IMR-90 (cell line): ENCODE measurements at regions not wholly inside any gene's neighbourhood (a gene's known extent, or its start where the extent isn't known, plus 50 kb on each side); places are given as distances from the start of the nearest gene placed in this dataset.

Experiments used
- ATAC-seq: fragments of 200-7000 bp; cut with Tn5 transposase; 2 replicates; pipeline ENCODE4 v1.9.1; 2020; ENCODE audit warnings: low read depth, mild to moderate bottlenecking, moderate library complexity
- BruUV-seq: library from RNA; stranded (reverse); fragments of 400-500 nt; replicated peaks from 2 replicates; lab custom pipeline; 2021; lab: Mats Ljungman, UMichigan
- CTCF ChIA-PET: fragments of 300-600 bp; formaldehyde crosslinking; extraction: SDS; loops from one replicate; lab custom pipeline; 2021; ENCODE audit warnings: antibody characterized with exemption; lab: Yijun Ruan, JAX
- POLR2A ChIA-PET: fragments of 300-600 bp; sonication (Branson Sonifier 250); formaldehyde crosslinking; loops from one replicate; lab custom pipeline; 2022; ENCODE audit warnings: antibody characterized with exemption; ENCODE audit not compliant: unreplicated experiment; lab: Charles Lee
- DNase-seq: peaks from one replicate; pipeline ENCODE4 v3.0.0; 2013
- H2AFZ ChIP-seq: replicated peaks from 2 replicates; pipeline ENCODE3; 2013; ENCODE audit warnings: low read length, mild to moderate bottlenecking; ENCODE audit not compliant: poor library complexity
- H2AK5ac ChIP-seq: 2 replicates; pipeline ENCODE4 v1.6.1; 2013; ENCODE audit warnings: low read depth, low read length, inconsistent platforms
- H2AK9ac ChIP-seq: replicated peaks from 2 replicates; pipeline ENCODE3; 2013; ENCODE audit warnings: mild to moderate bottlenecking, low read depth, low read length, moderate library complexity; ENCODE audit not compliant: poor library complexity
- H2BK120ac ChIP-seq: 2 replicates; pipeline ENCODE4 v1.6.1; 2013; ENCODE audit warnings: low read depth, low read length, inconsistent platforms
- H2BK15ac ChIP-seq: 3 replicates; pipeline ENCODE4 v1.6.1; 2013; ENCODE audit warnings: low read depth, low read length, inconsistent platforms
- H2BK20ac ChIP-seq: 2 replicates; pipeline ENCODE4 v1.6.1; 2013; ENCODE audit warnings: low read depth, mild to moderate bottlenecking, inconsistent platforms, low read length, moderate library complexity
- H2BK5ac ChIP-seq: 2 replicates; pipeline ENCODE4 v1.6.1; 2013; ENCODE audit warnings: mild to moderate bottlenecking, low read depth, low read length, inconsistent platforms; ENCODE audit not compliant: poor library complexity, severe bottlenecking
- H3K14ac ChIP-seq: replicated peaks from 2 replicates; pipeline ENCODE4 v1.6.1; 2013; ENCODE audit warnings: low read depth, low read length, inconsistent platforms
- H3K18ac ChIP-seq: 2 replicates; pipeline ENCODE4 v1.6.1; 2013; ENCODE audit warnings: low read depth, low read length, control low read depth
- H3K23ac ChIP-seq: 2 replicates; pipeline ENCODE4 v1.6.1; 2013; ENCODE audit warnings: low read depth, low read length, inconsistent platforms
- H3K27ac ChIP-seq: 2 replicates; pipeline ENCODE4 v1.5.1; 2013; ENCODE audit warnings: mild to moderate bottlenecking, control low read depth, low read length; ENCODE audit not compliant: insufficient read depth
- H3K27me3 ChIP-seq: 2 replicates; pipeline ENCODE4 v1.6.1; 2013; ENCODE audit warnings: low read length; ENCODE audit not compliant: control insufficient read depth, insufficient read depth
- H3K36me3 ChIP-seq: 2 replicates; pipeline ENCODE4 v1.6.1; 2013; ENCODE audit warnings: low read length, mixed read lengths; ENCODE audit not compliant: control insufficient read depth, insufficient read depth
- H3K4ac ChIP-seq: 2 replicates; pipeline ENCODE4 v1.6.1; 2013; ENCODE audit warnings: low read depth, low read length, inconsistent platforms
- H3K4me1 ChIP-seq: 2 replicates; pipeline ENCODE4 v1.6.1; 2013; ENCODE audit warnings: low read length, mixed read lengths; ENCODE audit not compliant: control insufficient read depth, insufficient read depth
- H3K4me2 ChIP-seq: 2 replicates; pipeline ENCODE4 v1.6.1; 2013; ENCODE audit warnings: low read depth, mild to moderate bottlenecking, control low read depth, low read length, moderate library complexity
- H3K4me3 ChIP-seq: 2 replicates; pipeline ENCODE4 v1.5.1; 2013; ENCODE audit warnings: low read depth, mild to moderate bottlenecking, control low read depth, low read length, moderate library complexity; ENCODE audit not compliant: insufficient read depth
- H3K56ac ChIP-seq: 2 replicates; pipeline ENCODE4 v1.6.1; 2013; ENCODE audit warnings: low read length, inconsistent platforms; ENCODE audit not compliant: insufficient read depth; ENCODE audit errors: extremely low read depth
- H3K79me1 ChIP-seq, 2 experiments: 2 replicates each; pipeline ENCODE4 v1.6.1; 2013; ENCODE audit warnings: low read length in 2 of 2, inconsistent platforms in 1 of 2, low read depth in 1 of 2
- H3K9ac ChIP-seq: 2 replicates; pipeline ENCODE4 v1.6.1; 2013; ENCODE audit warnings: low read depth, low read length, control low read depth
- H3K9me1 ChIP-seq: 2 replicates; pipeline ENCODE4 v1.6.1; 2013; ENCODE audit warnings: low read length, inconsistent platforms; ENCODE audit not compliant: insufficient read depth
- H3K9me3 ChIP-seq: 2 replicates; pipeline ENCODE4 v1.6.1; 2013; ENCODE audit warnings: low read length; ENCODE audit not compliant: control insufficient read depth, insufficient read depth
- H4K20me1 ChIP-seq: 2 replicates; pipeline ENCODE4 v1.6.1; 2013; ENCODE audit warnings: low read length, inconsistent platforms; ENCODE audit not compliant: insufficient read depth
- H4K5ac ChIP-seq: 2 replicates; pipeline ENCODE4 v1.6.1; 2013; ENCODE audit warnings: mild to moderate bottlenecking, low read depth, low read length, control low read depth
- H4K8ac ChIP-seq, 2 experiments: 2 replicates each; pipeline ENCODE4 v1.6.1; 2013; ENCODE audit warnings: low read depth in 2 of 2, low read length in 2 of 2, control low read depth in 1 of 2, inconsistent platforms in 1 of 2
- H4K91ac ChIP-seq: 2 replicates; pipeline ENCODE4 v1.6.1; 2013; ENCODE audit warnings: low read depth, low read length, inconsistent platforms; ENCODE audit not compliant: insufficient read depth
- CTCF ChIP-seq: conservative IDR thresholded peaks from 2 replicates; pipeline ENCODE4 v1.5.1; 2012; ENCODE audit warnings: mild to moderate bottlenecking, low read depth, low read length, improper control_type of control experiment
- RCOR1 ChIP-seq: IDR thresholded peaks from 2 replicates; pipeline ENCODE4 v1.6.1; 2012; ENCODE audit warnings: mild to moderate bottlenecking, low read length, improper control_type of control experiment; ENCODE audit not compliant: insufficient replicate concordance
- SMC3 ChIP-seq: fragments of 150-350 bp; IDR thresholded peaks from 2 replicates; pipeline ENCODE4 v1.6.1; 2016; ENCODE audit warnings: low read depth, mild to moderate bottlenecking, antibody characterized with exemption, low read length, moderate library complexity
- WGBS, 2 experiments: methylation state at CpG; one replicate each; pipeline versions ENCODE4 v1.1.5 to v1.1.7; 2013; ENCODE audit warnings: missing lambda C conversion rate in 2 of 2; ENCODE audit not compliant: insufficient read length in 1 of 2; ENCODE audit errors: extremely low coverage in 2 of 2; 5-methylcytosine and 5-hydroxymethylcytosine counted together
- dilution Hi-C: fragments of 300-500 bp; cut with HindIII; formaldehyde crosslinking; loops from one replicate; pipeline ENCODE4 v1.14.3; 2018; ENCODE audit warnings: low sequenced_read_pairs; ENCODE audit not compliant: unreplicated experiment
- in situ Hi-C: fragments of 300-500 bp; cut with MboI; formaldehyde crosslinking; loops from 3 replicates; pipeline ENCODE4 v1.14.3; 2019; ENCODE audit warnings: low sequenced_read_pairs, inconsistent platforms, mixed read lengths
- intact Hi-C: fragments of 100-400 bp; cut with micrococcal nuclease; formaldehyde crosslinking; loops from 2 replicates; pipeline ENCODE4 v1.10.0; 2022
- TF ChIP-seq, protein P1 (sequence below): fragments of 150-350 bp; IDR thresholded peaks from 2 replicates; pipeline ENCODE4 v1.6.1; 2016; ENCODE audit warnings: low read depth, mild to moderate bottlenecking, low read length, moderate library complexity, borderline replicate concordance

DNA sequence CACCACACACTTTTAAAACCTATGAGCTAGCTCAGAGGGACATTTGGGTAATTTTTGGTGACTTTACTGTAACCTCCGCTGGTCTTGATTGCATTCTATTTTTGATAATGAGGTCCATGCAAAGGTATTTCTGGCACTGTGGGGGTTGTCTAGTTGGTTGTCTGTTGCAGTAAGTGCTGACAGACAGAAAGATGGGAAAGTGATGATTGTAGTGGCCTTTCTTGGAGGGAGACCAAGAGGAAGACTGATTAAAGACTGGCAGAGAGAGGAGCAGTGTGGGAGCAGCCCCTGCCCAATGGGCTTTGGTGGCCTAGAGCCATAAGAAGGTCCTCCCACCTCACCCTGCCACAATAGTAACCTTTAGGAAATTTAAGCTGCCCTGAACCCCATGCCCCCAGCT lies 173.4 kb upstream of the CTBP2 start:
- Histone ChIP-seq H3K9me3 (no peaks in the 10 kb centered on the region), H4K8ac (no peak overlapping the region), H3K4me1 (no peaks in the 10 kb centered on the region), H2BK120ac (no peak overlapping the region), H4K91ac (no peak overlapping the region), H3K14ac (no peak overlapping the region), H3K9me1 (no peaks in the 10 kb centered on the region), H3K27ac (no peak overlapping the region), H3K79me1 (no peaks in the 10 kb centered on the region), H3K56ac (no peak overlapping the region), H3K18ac (no peak overlapping the region), H4K20me1 (no peaks in the 10 kb centered on the region), H2AK5ac (no peak overlapping the region), H3K27me3 (0 out of 2 replicates have a peak, but pooled peaks cover 1% of the 10 kb centered on the region), H3K9ac (no peak overlapping the region), H3K23ac (no peak overlapping the region), H2BK5ac (no peak overlapping the region), H3K4me2 (no peak overlapping the region), H4K5ac (no peak overlapping the region), H2AFZ (no peak overlapping the region), H2BK15ac (no peak overlapping the region), H3K36me3 (no peaks in the 10 kb centered on the region), H3K4me3 (no peak overlapping the region), H3K4ac (no peak overlapping the region), H2AK9ac (no peak overlapping the region), H2BK20ac (no peak overlapping the region)
- dilution Hi-C loops (no loop called here), in situ Hi-C loops (no loop called here), intact Hi-C loops (no loop called here)
- WGBS, 2 experiments: no CpG with 5 or more reads among the region's 1 CpG
- no peak for TF ChIP-seq CTCF
- TF ChIP-seq, protein P1, sequence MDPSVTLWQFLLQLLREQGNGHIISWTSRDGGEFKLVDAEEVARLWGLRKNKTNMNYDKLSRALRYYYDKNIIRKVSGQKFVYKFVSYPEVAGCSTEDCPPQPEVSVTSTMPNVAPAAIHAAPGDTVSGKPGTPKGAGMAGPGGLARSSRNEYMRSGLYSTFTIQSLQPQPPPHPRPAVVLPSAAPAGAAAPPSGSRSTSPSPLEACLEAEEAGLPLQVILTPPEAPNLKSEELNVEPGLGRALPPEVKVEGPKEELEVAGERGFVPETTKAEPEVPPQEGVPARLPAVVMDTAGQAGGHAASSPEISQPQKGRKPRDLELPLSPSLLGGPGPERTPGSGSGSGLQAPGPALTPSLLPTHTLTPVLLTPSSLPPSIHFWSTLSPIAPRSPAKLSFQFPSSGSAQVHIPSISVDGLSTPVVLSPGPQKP: no peak
- no peak for TF ChIP-seq RCOR1
- TF ChIP-seq SMC3: no peak
- ATAC-seq: no peak
- POLR2A ChIA-PET: no interaction called here
- CTCF ChIA-PET: no interaction called here
- BruUV-seq: no TSS peak
- DNase-seq: no peak
